GM12891 (cell line): ENCODE measurements at regions not wholly inside any gene's neighbourhood (a gene's known extent, or its start where the extent isn't known, plus 50 kb on each side); places are given as distances from the start of the nearest gene placed in this dataset.

Experiments
- PAX5 ChIP-seq: IDR thresholded peaks from 2 replicates; pipeline ENCODE4 v1.6.1; 2011; ENCODE audit warnings: low read length, moderate library complexity, mild to moderate bottlenecking; ENCODE audit not compliant: insufficient read depth, severe bottlenecking
- POLR2A ChIP-seq: IDR thresholded peaks from 2 replicates; pipeline ENCODE4 v1.6.1; 2011; ENCODE audit warnings: low read depth, low read length, control low read depth
- POLR2AphosphoS5 ChIP-seq: IDR thresholded peaks from 2 replicates; pipeline ENCODE4 v1.6.1; 2011; ENCODE audit warnings: low read depth, low read length, control low read depth
- POU2F2 ChIP-seq: IDR thresholded peaks from 2 replicates; pipeline ENCODE4 v1.6.1; 2011; ENCODE audit warnings: low read depth, mild to moderate bottlenecking, control low read depth, low read length, moderate library complexity
- SPI1 ChIP-seq: IDR thresholded peaks from 2 replicates; pipeline ENCODE4 v1.6.1; 2011; ENCODE audit warnings: low read depth, low read length, control low read depth
- TAF1 ChIP-seq: IDR thresholded peaks from 2 replicates; pipeline ENCODE4 v1.6.1; 2011; ENCODE audit warnings: low read depth, low read length, control low read depth

DNA sequence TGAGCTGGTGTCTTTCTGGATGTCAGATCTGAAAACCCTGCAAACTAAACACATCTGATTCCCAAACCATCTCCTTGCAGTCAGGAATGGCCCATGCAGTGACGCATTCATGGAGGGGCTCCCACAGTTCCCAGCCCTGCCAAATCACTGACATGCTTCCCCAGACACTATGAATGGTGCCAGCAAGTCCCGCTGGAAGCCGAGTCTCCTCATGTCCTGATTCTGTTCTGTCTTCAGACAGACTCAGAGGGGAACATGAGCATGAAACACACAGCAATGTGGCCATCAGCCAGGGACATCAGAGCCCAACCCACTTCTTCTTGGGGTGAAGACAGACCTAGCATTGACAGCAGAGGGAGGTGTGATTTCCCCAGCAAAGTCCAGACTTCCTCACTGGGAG, 83.7 kb downstream of the TTC32 start:
- no peak for TF ChIP-seq POLR2AphosphoS5
- no peak for TF ChIP-seq POLR2A
- no peak for TF ChIP-seq TAF1
- no peak for TF ChIP-seq PAX5
- TF ChIP-seq SPI1 = no peak
- no peak for TF ChIP-seq POU2F2
